ENCODE measurements at regions not wholly inside any gene's neighbourhood (a gene's known extent, or its start where the extent isn't known, plus 50 kb on each side); places are given as distances from the start of the nearest gene placed in this dataset.
A peak's percentile ranks its signal among the peaks of the same experiment; 100 is the strongest.
"Not testable (repeated sequence)": the region's sequence is repeated elsewhere in the genome, so short reads cannot be mapped to it uniquely, and the experiment has no call there.

- no peak for DNase-seq
These were observed 311.0 kb upstream of the FSHR start for GRCh38 chr2:49465157-49465831.

DNA sequence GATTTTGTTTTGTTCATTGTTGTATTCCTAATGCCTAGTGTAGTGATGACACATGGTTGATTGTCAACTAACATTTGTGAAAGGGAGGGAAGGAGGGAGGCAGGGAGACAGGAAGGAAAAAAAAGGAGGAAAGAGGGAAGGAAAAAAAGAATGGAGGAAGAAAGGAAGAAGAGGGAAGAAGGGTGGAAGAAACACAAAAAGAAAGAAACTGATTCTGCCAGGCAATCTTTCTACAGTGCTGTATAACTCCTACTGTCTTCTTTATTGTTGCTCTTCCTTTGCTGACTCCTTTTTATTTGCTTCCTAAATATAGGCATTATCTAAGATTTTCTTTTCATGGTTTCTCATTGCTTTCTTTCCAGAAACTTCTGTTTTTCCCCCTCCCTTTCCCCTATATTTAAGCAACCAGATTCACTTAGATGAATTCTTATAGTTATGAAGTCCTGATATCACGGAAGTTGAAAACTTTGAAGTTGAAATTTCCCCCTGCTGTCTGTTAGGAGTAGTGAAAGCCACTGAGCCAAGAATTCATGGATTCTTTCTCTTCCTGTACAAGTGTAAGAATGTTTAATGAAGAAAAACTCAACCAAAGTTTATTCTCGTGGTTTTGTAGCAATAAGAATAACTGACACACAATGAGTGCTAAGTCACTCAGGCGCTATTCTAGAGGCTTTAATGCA, 305.1 kb upstream of the FSHR start:
- no peak for DNase-seq

GRCh38 chr2:49444005-49444404, 289.7 kb upstream of the FSHR start:
- DNase-seq, result no peak

DNA sequence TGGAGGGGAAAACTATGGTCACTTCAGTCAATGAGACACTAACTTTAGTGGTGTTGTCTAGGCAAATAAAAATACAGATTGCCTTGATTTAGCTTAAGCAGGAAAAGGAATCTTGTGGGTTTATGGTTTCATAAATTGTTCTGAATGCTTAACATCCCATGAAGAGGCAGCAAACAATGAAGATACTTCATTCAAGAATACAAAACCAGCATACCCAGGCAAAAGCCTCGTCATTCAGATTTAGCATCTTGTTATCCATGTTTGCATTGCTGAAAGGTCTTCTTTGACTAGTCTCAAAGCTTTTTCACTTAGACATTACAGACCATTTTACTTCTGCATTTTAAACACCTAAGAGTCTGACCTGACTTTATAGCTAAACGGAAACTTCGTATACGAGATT, 272.7 kb upstream of the FSHR start:
- DNase-seq, result no peak

DNA sequence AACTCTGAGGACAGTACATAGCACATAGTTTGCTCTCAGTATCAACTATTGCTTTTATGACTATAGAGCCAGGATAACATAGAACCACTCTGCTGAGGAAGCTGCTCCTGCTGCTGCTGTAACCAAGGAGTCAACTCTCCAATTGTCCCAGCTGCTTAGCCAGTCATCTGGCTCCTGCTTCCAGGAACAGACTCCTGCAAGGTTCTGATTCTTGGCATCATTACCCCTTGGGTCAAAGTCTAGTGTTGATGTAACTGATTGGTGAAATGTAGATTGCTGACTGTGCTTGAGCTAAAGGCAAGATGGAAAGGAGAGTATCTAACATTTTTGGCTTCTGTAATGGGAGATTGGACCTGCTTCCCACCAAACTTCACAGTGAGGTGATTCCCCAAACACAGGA, 261.9 kb upstream of the FSHR start:
- DNase-seq, result no peak

GRCh38 chr2:49404108-49404507, 249.8 kb upstream of the FSHR start:
- DNase-seq, result no peak

DNA sequence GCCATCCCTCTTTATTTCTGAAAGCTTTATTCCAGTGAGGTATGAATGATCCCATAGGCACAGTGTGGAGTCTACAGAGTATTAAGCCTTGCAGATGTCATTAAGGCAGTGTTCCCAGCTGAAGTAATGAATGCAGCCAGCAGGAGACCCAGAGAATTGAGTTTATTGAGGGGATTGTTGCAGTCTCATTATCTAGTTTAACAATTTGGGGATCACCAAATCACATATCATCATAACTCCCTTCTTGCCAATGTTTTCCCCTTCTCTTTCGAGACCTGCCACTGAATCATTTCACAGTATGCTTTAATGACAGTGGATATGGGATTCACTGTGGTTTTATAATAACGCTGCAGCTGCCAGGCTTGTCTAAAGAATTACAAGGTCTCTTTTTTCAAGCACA, 249.3 kb upstream of the FSHR start:
- no peak for DNase-seq

DNA sequence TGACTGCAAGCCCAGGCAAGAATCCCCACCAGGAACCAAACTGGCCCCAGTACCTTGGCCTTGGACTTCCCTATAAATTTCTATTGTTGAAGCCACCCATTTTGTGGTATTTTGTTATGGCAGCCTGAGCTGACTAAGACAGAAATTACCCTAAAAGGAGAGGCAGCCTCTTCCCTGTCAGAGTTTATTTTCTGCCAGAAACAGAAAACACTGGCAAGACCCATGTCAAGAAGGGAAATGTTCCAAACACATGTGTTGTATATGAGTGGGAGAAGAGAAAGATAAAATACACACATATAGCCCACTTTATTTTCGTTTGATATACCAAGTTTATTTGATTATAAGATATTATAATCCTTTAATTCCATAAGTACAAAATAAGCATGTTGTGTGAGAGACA, 225.1 kb upstream of the FSHR start:
- no peak for DNase-seq

DNA sequence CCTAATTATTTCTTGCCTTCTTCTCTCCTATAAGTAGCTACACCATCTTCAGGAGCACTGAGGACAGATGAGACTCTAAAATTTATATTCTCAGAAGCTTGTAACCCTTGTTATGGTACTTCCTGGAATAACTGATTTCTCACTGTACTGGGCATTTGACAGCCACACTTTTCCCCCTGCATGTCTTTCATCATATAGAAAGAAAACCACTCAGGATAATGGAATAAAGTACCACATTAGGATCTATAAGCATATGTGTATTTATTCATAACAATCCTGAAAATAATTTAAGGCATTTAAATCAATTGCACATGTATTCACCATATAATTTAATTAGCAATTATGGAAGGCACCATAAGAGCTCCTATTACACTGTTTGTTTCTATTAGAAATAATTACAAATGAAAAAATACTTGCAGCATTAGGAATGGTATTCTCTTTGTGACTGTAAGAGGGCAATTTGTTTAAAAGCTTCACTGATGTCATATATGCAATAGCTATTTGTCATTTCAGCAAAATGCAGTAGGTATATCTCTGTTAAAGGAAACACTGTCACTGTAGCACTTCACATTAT, 216.9 kb upstream of the FSHR start:
- DNase-seq, result no peak

GRCh38 chr2:49369650-49370049, 215.3 kb upstream of the FSHR start:
- DNase-seq, result no peak

GRCh38 chr2:49369101-49369500, 214.8 kb upstream of the FSHR start:
- DNase-seq, result no peak

- no peak for DNase-seq
These were observed 212.7 kb upstream of the FSHR start for GRCh38 chr2:49367003-49367402.

DNA sequence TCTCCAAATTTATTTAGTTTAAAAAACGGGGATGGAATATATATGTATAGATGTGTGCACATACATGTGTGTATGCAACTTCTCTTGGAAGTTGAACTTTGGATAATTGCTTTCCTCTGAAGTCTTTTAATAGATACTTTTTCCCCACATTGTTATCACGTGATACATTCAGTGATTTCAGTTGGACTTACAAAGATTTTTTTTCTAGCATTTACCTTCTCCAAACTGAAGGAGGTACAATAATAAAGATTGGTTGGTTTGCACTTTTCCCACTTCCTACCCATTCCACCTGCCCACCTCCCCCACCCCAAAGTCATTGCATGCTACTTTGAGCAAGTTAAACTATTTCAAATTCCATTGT, 206.1 kb upstream of the FSHR start:
- DNase-seq, result no peak

DNA sequence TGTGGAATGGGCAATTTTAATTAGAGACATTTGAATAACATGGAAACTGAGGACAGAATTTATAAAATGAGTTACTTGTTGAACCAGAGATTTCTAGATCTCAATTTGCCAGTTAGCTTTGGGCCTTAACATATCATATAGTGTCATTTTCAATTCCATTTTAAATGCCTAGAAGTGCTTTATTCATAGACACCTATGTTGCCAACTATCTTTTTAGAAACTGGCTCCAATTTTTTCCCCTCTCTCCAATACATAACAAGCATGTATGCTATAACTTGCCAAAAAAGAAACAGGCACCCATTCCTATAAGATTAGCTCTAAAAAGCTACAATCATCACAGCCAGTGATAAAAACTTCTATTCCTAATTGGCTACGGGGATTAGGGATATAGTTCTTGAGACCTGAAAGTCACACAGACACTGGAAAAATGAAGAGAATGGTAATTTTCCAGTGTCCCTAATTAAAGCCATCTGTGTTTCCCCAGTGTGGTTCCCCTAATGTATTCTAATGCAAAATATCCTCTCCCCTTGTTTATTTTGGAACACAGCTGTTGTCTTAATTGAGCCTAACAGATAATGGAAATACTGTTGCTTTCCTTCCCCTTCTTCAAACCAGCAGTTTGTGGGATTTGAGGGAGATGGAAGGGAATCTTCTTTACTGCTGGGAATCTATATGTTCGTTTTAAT, 205.5 kb upstream of the FSHR start:
- DNase-seq, result no peak

- no peak for DNase-seq
These were observed 201.3 kb upstream of the FSHR start for GRCh38 chr2:49355611-49356010.

DNA sequence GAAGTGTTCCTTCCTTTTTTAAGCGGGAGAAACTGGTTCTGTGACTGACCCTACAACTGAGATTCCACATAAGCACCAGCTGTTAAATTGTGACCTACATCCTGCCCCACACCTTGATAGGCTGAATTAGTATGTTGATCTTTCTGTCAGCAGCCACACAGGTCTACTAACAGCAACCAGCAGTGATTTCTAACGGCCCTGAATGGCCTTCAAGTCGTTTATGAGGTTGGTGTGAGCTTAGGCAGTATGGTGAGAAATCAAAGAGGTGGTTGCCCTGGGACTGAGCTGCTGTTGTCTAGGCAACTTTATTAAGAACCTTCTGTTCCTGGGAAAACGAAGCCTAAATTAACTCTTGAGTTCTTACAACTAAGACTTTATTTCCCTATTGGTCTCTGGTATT, 197.2 kb upstream of the FSHR start:
- no peak for DNase-seq

GRCh38 chr2:49343638-49344037, 189.3 kb upstream of the FSHR start:
- DNase-seq, result no peak

DNA sequence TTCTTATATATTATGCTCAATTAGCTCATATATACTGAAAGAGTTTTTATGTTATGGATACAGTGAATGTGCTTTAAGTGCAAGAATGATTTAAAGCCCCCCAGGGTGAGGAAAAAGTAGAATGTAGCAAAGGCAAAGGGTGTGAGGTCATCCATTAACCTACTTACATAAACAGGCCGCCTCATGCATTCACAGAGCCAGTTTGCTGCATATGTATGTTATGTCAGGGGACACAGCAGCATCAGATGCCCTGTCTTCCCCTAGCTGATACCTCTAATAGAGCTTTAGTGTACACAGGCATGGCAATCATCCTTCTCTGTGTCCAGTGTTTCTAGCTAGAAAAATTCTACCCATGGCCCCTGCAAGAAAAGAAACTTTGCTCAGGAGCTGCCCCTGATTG, 187.8 kb upstream of the FSHR start:
- no peak for DNase-seq

- no peak for DNase-seq
These were observed 181.2 kb upstream of the FSHR start for GRCh38 chr2:49335546-49335945.

DNA sequence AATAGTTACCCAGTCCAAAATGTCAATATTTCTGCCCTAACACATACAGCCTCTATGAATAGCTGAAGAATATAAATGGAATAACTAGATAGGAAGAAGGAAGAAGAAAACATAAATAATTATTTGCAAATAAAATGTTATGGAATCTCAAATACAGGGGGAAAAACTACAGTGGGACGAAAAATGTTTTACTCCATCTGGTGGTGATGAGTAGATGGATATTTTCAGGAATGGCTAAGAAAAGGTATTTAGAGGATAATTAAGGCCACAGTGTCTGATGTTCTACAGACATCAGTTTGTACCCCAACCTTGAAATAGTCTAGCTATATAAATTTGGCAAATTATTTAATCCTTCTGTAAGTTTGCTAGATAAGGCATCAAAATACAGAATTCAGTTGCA, 178.1 kb upstream of the FSHR start:
- DNase-seq, result peak; percentile 5

DNA sequence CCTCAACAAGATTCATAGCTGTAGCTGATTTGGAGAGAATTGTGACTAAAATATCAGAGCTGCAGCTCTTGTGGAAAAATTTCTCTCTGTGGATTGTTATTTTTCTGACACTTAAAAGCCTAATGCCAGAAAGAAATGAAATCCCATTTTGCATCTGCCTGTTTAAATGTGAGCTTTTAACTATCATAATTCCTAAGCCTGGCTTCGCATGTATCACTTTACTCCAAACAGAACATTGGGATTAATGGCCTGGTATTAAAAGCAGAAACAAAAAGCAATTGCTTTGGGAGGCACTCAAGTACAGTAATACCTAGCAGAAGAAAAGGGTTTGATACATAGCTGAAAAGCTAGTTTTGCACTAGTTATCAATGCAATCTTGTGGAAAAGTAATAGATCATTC, 164.2 kb upstream of the FSHR start:
- no peak for DNase-seq

GRCh38 chr2:49309461-49309860, 155.1 kb upstream of the FSHR start:
- DNase-seq, result no peak

DNA sequence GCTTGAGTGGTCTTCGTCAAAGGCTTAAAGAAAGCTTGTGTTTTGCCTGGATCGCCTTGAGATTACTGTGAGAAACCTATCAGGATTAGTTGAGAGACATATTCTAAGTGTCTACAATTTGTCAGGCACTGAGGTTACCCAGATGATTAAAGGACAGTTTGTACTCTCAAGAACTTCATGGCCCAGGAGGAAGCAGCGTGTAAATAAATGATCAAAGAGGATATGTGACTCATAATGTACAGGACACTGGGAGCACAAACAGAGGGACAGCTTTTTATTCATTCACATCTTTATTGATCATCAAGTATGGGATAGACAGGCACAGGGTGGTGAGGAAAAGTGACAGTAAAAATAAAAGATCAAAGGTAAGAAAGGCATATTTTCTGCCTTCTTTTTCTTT, 152.6 kb upstream of the FSHR start:
- DNase-seq, result peak; percentile 43

DNA sequence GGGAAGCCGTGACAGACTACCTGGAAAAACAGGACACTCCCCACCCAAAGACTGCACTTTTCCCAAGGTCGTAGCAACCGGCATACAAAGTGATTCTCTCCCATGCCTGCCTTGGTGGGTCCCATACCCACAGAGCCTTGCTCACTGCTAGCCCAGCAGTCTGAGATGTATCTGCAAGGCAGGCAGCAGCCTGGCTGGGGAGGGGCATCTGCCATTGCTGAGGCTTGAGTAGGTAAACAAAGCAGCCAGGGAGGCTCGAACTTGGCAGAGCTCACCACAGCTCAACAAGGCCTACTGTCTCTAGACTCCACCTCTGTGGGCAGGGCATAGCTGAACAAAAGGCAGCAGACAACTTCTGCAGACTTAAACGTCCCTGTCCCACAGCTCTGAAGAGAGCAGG, 144.4 kb upstream of the FSHR start:
- not testable (repeated sequence) for DNase-seq
